IMR-90 (cell line): ENCODE measurements at regions not wholly inside any gene's neighbourhood (a gene's known extent, or its start where the extent isn't known, plus 50 kb on each side); places are given as distances from the start of the nearest gene placed in this dataset.

Experiments used
- ATAC-seq: fragments of 200-7000 bp; cut with Tn5 transposase; 2 replicates; pipeline ENCODE4 v1.9.1; 2020; ENCODE audit warnings: low read depth, mild to moderate bottlenecking, moderate library complexity
- BruUV-seq: library from RNA; stranded (reverse); fragments of 400-500 nt; replicated peaks from 2 replicates; lab custom pipeline; 2021; lab: Mats Ljungman, UMichigan
- CTCF ChIA-PET: fragments of 300-600 bp; formaldehyde crosslinking; extraction: SDS; loops from one replicate; lab custom pipeline; 2021; ENCODE audit warnings: antibody characterized with exemption; lab: Yijun Ruan, JAX
- POLR2A ChIA-PET: fragments of 300-600 bp; sonication (Branson Sonifier 250); formaldehyde crosslinking; loops from one replicate; lab custom pipeline; 2022; ENCODE audit warnings: antibody characterized with exemption; ENCODE audit not compliant: unreplicated experiment; lab: Charles Lee
- DNase-seq: peaks from one replicate; pipeline ENCODE4 v3.0.0; 2013
- H2AFZ ChIP-seq: replicated peaks from 2 replicates; pipeline ENCODE3; 2013; ENCODE audit warnings: low read length, mild to moderate bottlenecking; ENCODE audit not compliant: poor library complexity
- H2AK5ac ChIP-seq: 2 replicates; pipeline ENCODE4 v1.6.1; 2013; ENCODE audit warnings: low read depth, low read length, inconsistent platforms
- H2AK9ac ChIP-seq: replicated peaks from 2 replicates; pipeline ENCODE3; 2013; ENCODE audit warnings: mild to moderate bottlenecking, low read depth, low read length, moderate library complexity; ENCODE audit not compliant: poor library complexity
- H2BK120ac ChIP-seq: 2 replicates; pipeline ENCODE4 v1.6.1; 2013; ENCODE audit warnings: low read depth, low read length, inconsistent platforms
- H2BK15ac ChIP-seq: 3 replicates; pipeline ENCODE4 v1.6.1; 2013; ENCODE audit warnings: low read depth, low read length, inconsistent platforms
- H2BK20ac ChIP-seq: 2 replicates; pipeline ENCODE4 v1.6.1; 2013; ENCODE audit warnings: low read depth, mild to moderate bottlenecking, inconsistent platforms, low read length, moderate library complexity
- H2BK5ac ChIP-seq: 2 replicates; pipeline ENCODE4 v1.6.1; 2013; ENCODE audit warnings: mild to moderate bottlenecking, low read depth, low read length, inconsistent platforms; ENCODE audit not compliant: poor library complexity, severe bottlenecking
- H3K14ac ChIP-seq: replicated peaks from 2 replicates; pipeline ENCODE4 v1.6.1; 2013; ENCODE audit warnings: low read depth, low read length, inconsistent platforms
- H3K18ac ChIP-seq: 2 replicates; pipeline ENCODE4 v1.6.1; 2013; ENCODE audit warnings: low read depth, low read length, control low read depth
- H3K23ac ChIP-seq: 2 replicates; pipeline ENCODE4 v1.6.1; 2013; ENCODE audit warnings: low read depth, low read length, inconsistent platforms
- H3K27ac ChIP-seq: 2 replicates; pipeline ENCODE4 v1.5.1; 2013; ENCODE audit warnings: mild to moderate bottlenecking, control low read depth, low read length; ENCODE audit not compliant: insufficient read depth
- H3K27me3 ChIP-seq: 2 replicates; pipeline ENCODE4 v1.6.1; 2013; ENCODE audit warnings: low read length; ENCODE audit not compliant: control insufficient read depth, insufficient read depth
- H3K36me3 ChIP-seq: 2 replicates; pipeline ENCODE4 v1.6.1; 2013; ENCODE audit warnings: low read length, mixed read lengths; ENCODE audit not compliant: control insufficient read depth, insufficient read depth
- H3K4ac ChIP-seq: 2 replicates; pipeline ENCODE4 v1.6.1; 2013; ENCODE audit warnings: low read depth, low read length, inconsistent platforms
- H3K4me1 ChIP-seq: 2 replicates; pipeline ENCODE4 v1.6.1; 2013; ENCODE audit warnings: low read length, mixed read lengths; ENCODE audit not compliant: control insufficient read depth, insufficient read depth
- H3K4me2 ChIP-seq: 2 replicates; pipeline ENCODE4 v1.6.1; 2013; ENCODE audit warnings: low read depth, mild to moderate bottlenecking, control low read depth, low read length, moderate library complexity
- H3K4me3 ChIP-seq: 2 replicates; pipeline ENCODE4 v1.5.1; 2013; ENCODE audit warnings: low read depth, mild to moderate bottlenecking, control low read depth, low read length, moderate library complexity; ENCODE audit not compliant: insufficient read depth
- H3K56ac ChIP-seq: 2 replicates; pipeline ENCODE4 v1.6.1; 2013; ENCODE audit warnings: low read length, inconsistent platforms; ENCODE audit not compliant: insufficient read depth; ENCODE audit errors: extremely low read depth
- H3K79me1 ChIP-seq, 2 experiments: 2 replicates each; pipeline ENCODE4 v1.6.1; 2013; ENCODE audit warnings: low read length in 2 of 2, inconsistent platforms in 1 of 2, low read depth in 1 of 2
- H3K9ac ChIP-seq: 2 replicates; pipeline ENCODE4 v1.6.1; 2013; ENCODE audit warnings: low read depth, low read length, control low read depth
- H3K9me1 ChIP-seq: 2 replicates; pipeline ENCODE4 v1.6.1; 2013; ENCODE audit warnings: low read length, inconsistent platforms; ENCODE audit not compliant: insufficient read depth
- H3K9me3 ChIP-seq: 2 replicates; pipeline ENCODE4 v1.6.1; 2013; ENCODE audit warnings: low read length; ENCODE audit not compliant: control insufficient read depth, insufficient read depth
- H4K20me1 ChIP-seq: 2 replicates; pipeline ENCODE4 v1.6.1; 2013; ENCODE audit warnings: low read length, inconsistent platforms; ENCODE audit not compliant: insufficient read depth
- H4K5ac ChIP-seq: 2 replicates; pipeline ENCODE4 v1.6.1; 2013; ENCODE audit warnings: mild to moderate bottlenecking, low read depth, low read length, control low read depth
- H4K8ac ChIP-seq, 2 experiments: 2 replicates each; pipeline ENCODE4 v1.6.1; 2013; ENCODE audit warnings: low read depth in 2 of 2, low read length in 2 of 2, control low read depth in 1 of 2, inconsistent platforms in 1 of 2
- H4K91ac ChIP-seq: 2 replicates; pipeline ENCODE4 v1.6.1; 2013; ENCODE audit warnings: low read depth, low read length, inconsistent platforms; ENCODE audit not compliant: insufficient read depth
- BHLHE40 ChIP-seq: fragments of 150-350 bp; IDR thresholded peaks from 2 replicates; pipeline ENCODE4 v1.6.1; 2016; ENCODE audit warnings: mild to moderate bottlenecking, low read depth, low read length
- CHD1 ChIP-seq: IDR thresholded peaks from 2 replicates; pipeline ENCODE4 v1.6.1; 2012; ENCODE audit warnings: low read depth, low read length, improper control_type of control experiment
- POLR2A ChIP-seq: IDR thresholded peaks from 2 replicates; pipeline ENCODE4 v1.6.1; 2012; ENCODE audit warnings: mild to moderate bottlenecking, low read depth, low read length
- RAD21 ChIP-seq: IDR thresholded peaks from 2 replicates; pipeline ENCODE4 v1.6.1; 2012; ENCODE audit warnings: low read length, improper control_type of control experiment
- RCOR1 ChIP-seq: IDR thresholded peaks from 2 replicates; pipeline ENCODE4 v1.6.1; 2012; ENCODE audit warnings: mild to moderate bottlenecking, low read length, improper control_type of control experiment; ENCODE audit not compliant: insufficient replicate concordance
- RFX5 ChIP-seq: IDR thresholded peaks from 2 replicates; pipeline ENCODE4 v1.8.0; 2012; ENCODE audit warnings: low read depth, mild to moderate bottlenecking, low read length, moderate library complexity
- WGBS, 2 experiments: methylation state at CpG; one replicate each; pipeline versions ENCODE4 v1.1.5 to v1.1.7; 2013; ENCODE audit warnings: missing lambda C conversion rate in 2 of 2; ENCODE audit not compliant: insufficient read length in 1 of 2; ENCODE audit errors: extremely low coverage in 2 of 2; 5-methylcytosine and 5-hydroxymethylcytosine counted together
- dilution Hi-C: fragments of 300-500 bp; cut with HindIII; formaldehyde crosslinking; loops from one replicate; pipeline ENCODE4 v1.14.3; 2018; ENCODE audit warnings: low sequenced_read_pairs; ENCODE audit not compliant: unreplicated experiment
- in situ Hi-C: fragments of 300-500 bp; cut with MboI; formaldehyde crosslinking; loops from 3 replicates; pipeline ENCODE4 v1.14.3; 2019; ENCODE audit warnings: low sequenced_read_pairs, inconsistent platforms, mixed read lengths
- intact Hi-C: fragments of 100-400 bp; cut with micrococcal nuclease; formaldehyde crosslinking; loops from 2 replicates; pipeline ENCODE4 v1.10.0; 2022
- TF ChIP-seq, protein P1 (sequence below): conservative IDR thresholded peaks from 2 replicates; pipeline ENCODE4 v1.5.1; 2012; ENCODE audit warnings: mild to moderate bottlenecking, low read depth, low read length, improper control_type of control experiment
- TF ChIP-seq, protein P2 (sequence below): fragments of 150-350 bp; IDR thresholded peaks from 2 replicates; pipeline ENCODE4 v1.6.1; 2017; ENCODE audit warnings: mild to moderate bottlenecking, antibody characterized with exemption, low read length, low read depth

DNA sequence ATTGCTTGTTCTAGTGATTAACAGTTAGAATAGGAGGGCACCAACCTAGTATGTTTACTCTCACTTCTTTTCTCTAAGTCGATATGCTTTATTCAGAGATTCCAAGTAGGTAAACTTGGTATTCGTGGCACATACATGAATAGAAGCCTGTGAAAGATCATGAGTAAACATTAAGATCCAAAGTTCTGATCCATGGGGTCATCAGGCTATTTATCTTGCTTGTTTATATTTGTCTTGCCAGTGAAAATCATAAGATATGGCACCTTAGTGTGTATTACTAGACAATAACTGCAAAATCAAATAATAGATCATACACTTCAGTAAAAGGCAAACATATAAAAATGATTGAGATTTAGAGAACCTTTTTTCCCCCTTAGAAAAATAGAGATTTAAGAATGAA, 56.5 kb upstream of the LHFPL3 start:
- no peak for ATAC-seq
- no peaks in the 10 kb centered on the region for H3K4me1 ChIP-seq
- H2AFZ ChIP-seq, result no peak overlapping the region
- POLR2A ChIA-PET, result no interaction called here
- H3K14ac ChIP-seq, result no peak overlapping the region
- no peaks in the 10 kb centered on the region for H3K79me1 ChIP-seq
- H3K56ac ChIP-seq, result no peak overlapping the region
- no TSS peak for BruUV-seq
- WGBS, 2 experiments, result no CpG with 5 or more reads among the region's 2 CpGs
- H3K27ac ChIP-seq, result no peak overlapping the region
- no peak overlapping the region for H2BK20ac ChIP-seq
- H3K18ac ChIP-seq, result no peak overlapping the region
- no peaks in the 10 kb centered on the region for H3K9me3 ChIP-seq
- H3K27me3 ChIP-seq, result no peaks in the 10 kb centered on the region
- in situ Hi-C loops (no loop called here), dilution Hi-C loops (no loop called here), intact Hi-C loops (loop anchor here (2.0 to 5.0 kb wide), 3 partner anchors 575 to 825 kb away; partner anchors contain the start of gene SLC26A5)
- H2BK15ac ChIP-seq, result no peak overlapping the region
- H4K8ac ChIP-seq, result no peak overlapping the region
- no peak overlapping the region for H3K4me2 ChIP-seq
- H4K91ac ChIP-seq, result no peak overlapping the region
- no peak overlapping the region for H3K4ac ChIP-seq
- H4K5ac ChIP-seq, result no peak overlapping the region
- H2AK9ac ChIP-seq, result no peak overlapping the region
- H3K4me3 ChIP-seq, result no peak overlapping the region
- TF ChIP-seq POLR2A (no peak), RCOR1 (no peak), CHD1 (no peak), BHLHE40 (no peak), RAD21 (no peak), RFX5 (no peak)
- TF ChIP-seq, protein P1, sequence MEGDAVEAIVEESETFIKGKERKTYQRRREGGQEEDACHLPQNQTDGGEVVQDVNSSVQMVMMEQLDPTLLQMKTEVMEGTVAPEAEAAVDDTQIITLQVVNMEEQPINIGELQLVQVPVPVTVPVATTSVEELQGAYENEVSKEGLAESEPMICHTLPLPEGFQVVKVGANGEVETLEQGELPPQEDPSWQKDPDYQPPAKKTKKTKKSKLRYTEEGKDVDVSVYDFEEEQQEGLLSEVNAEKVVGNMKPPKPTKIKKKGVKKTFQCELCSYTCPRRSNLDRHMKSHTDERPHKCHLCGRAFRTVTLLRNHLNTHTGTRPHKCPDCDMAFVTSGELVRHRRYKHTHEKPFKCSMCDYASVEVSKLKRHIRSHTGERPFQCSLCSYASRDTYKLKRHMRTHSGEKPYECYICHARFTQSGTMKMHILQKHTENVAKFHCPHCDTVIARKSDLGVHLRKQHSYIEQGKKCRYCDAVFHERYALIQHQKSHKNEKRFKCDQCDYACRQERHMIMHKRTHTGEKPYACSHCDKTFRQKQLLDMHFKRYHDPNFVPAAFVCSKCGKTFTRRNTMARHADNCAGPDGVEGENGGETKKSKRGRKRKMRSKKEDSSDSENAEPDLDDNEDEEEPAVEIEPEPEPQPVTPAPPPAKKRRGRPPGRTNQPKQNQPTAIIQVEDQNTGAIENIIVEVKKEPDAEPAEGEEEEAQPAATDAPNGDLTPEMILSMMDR, result no peak
- TF ChIP-seq, protein P2, sequence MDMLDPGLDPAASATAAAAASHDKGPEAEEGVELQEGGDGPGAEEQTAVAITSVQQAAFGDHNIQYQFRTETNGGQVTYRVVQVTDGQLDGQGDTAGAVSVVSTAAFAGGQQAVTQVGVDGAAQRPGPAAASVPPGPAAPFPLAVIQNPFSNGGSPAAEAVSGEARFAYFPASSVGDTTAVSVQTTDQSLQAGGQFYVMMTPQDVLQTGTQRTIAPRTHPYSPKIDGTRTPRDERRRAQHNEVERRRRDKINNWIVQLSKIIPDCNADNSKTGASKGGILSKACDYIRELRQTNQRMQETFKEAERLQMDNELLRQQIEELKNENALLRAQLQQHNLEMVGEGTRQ, result no peak
- H3K36me3 ChIP-seq, result no peaks in the 10 kb centered on the region
- no peaks in the 10 kb centered on the region for H3K9me1 ChIP-seq
- H2BK5ac ChIP-seq, result no peak overlapping the region
- H3K23ac ChIP-seq, result no peak overlapping the region
- H3K9ac ChIP-seq, result no peak overlapping the region
- no peaks in the 10 kb centered on the region for H4K20me1 ChIP-seq
- H2BK120ac ChIP-seq, result no peak overlapping the region
- no peak overlapping the region for H2AK5ac ChIP-seq
- CTCF ChIA-PET, result no interaction called here
- no peak for DNase-seq
